WTC11 (cell line): ENCODE measurements at regions not wholly inside any gene's neighbourhood (a gene's known extent, or its start where the extent isn't known, plus 50 kb on each side); places are given as distances from the start of the nearest gene placed in this dataset.

ENCODE experiments used
- ATAC-seq: fragments of 200-7000 bp; cut with Tn5 transposase; 2 replicates; pipeline ENCODE4 v1.10.0; 2021; ENCODE audit warnings: mild to moderate bottlenecking, moderate library complexity
- CTCF ChIA-PET: fragments of 300-600 bp; sonication (Branson Sonifier 250); formaldehyde crosslinking; loops from one replicate; lab custom pipeline; 2021; ENCODE audit warnings: antibody characterized with exemption; lab: Charles Lee
- POLR2A ChIA-PET: fragments of 350-600 bp; sonication (Branson Sonifier 250); formaldehyde crosslinking; loops from one replicate; lab custom pipeline; 2021; ENCODE audit warnings: antibody characterized with exemption; lab: Charles Lee
- DNase-seq: peaks from one replicate; pipeline ENCODE4 v3.0.0; 2021; ENCODE audit warnings: low spot score
- H3K27ac Mint-ChIP-seq: 2 replicates; pipeline ENCODE4 v1.8.0; 2021; ENCODE audit warnings: mixed read lengths
- H3K27me3 Mint-ChIP-seq: 2 replicates; pipeline ENCODE4 v1.8.0; 2021; ENCODE audit warnings: low read depth, mild to moderate bottlenecking, moderate library complexity, mixed read lengths
- H3K36me3 Mint-ChIP-seq: 2 replicates; pipeline ENCODE4 v1.8.0; 2021; ENCODE audit warnings: mixed read lengths
- H3K4me1 Mint-ChIP-seq: 2 replicates; pipeline ENCODE4 v1.8.0; 2022; ENCODE audit warnings: mixed read lengths
- H3K4me3 Mint-ChIP-seq: 2 replicates; pipeline ENCODE4 v1.8.0; 2021; ENCODE audit warnings: mild to moderate bottlenecking, moderate library complexity, mixed read lengths
- H3K9me3 Mint-ChIP-seq: 2 replicates; pipeline ENCODE4 v1.8.0; 2021; ENCODE audit warnings: mixed read lengths
- ATF2 ChIP-seq: sonication (generic); formaldehyde crosslinking; IDR thresholded peaks from 2 replicates; pipeline ENCODE4 v1.8.1; 2022; ENCODE audit warnings: low read depth, missing genetic modification reagents, borderline replicate concordance
- E2F5 ChIP-seq: sonication (generic); formaldehyde crosslinking; IDR thresholded peaks from 2 replicates; pipeline ENCODE4 v1.8.1; 2022; ENCODE audit warnings: mild to moderate bottlenecking, moderate library complexity, missing genetic modification reagents
- FOXJ3 ChIP-seq: sonication (generic); formaldehyde crosslinking; IDR thresholded peaks from 2 replicates; pipeline ENCODE4 v1.9.0; 2021; ENCODE audit warnings: missing genetic modification reagents, mild to moderate bottlenecking, borderline replicate concordance
- FOXP1 ChIP-seq: sonication (generic); formaldehyde crosslinking; IDR thresholded peaks from 2 replicates; pipeline ENCODE4 v1.8.0; 2022; ENCODE audit warnings: missing genetic modification reagents, mild to moderate bottlenecking, moderate library complexity, borderline replicate concordance
- FOXP4 ChIP-seq: sonication (generic); formaldehyde crosslinking; IDR thresholded peaks from 2 replicates; pipeline ENCODE4 v1.8.0; 2022; ENCODE audit warnings: mild to moderate bottlenecking, missing genetic modification reagents
- OVOL2 ChIP-seq: fragments of 250-450 bp; sonication (Bioruptor Pico); IDR thresholded peaks from 2 replicates; pipeline ENCODE4 v1.9.0; 2021; ENCODE audit warnings: mild to moderate bottlenecking, borderline replicate concordance
- PRDM15 ChIP-seq: sonication (generic); formaldehyde crosslinking; IDR thresholded peaks from 2 replicates; pipeline ENCODE4 v1.8.0; 2022; ENCODE audit warnings: missing genetic modification reagents
- SMAD3 ChIP-seq: sonication (generic); formaldehyde crosslinking; IDR thresholded peaks from 2 replicates; pipeline ENCODE4 v1.8.0; 2022; ENCODE audit warnings: missing genetic modification reagents, mild to moderate bottlenecking, borderline replicate concordance
- SMAD4 ChIP-seq: sonication (generic); formaldehyde crosslinking; IDR thresholded peaks from 2 replicates; pipeline ENCODE4 v1.8.0; 2022; ENCODE audit warnings: mild to moderate bottlenecking, missing genetic modification reagents
- STAT6 ChIP-seq: sonication (generic); formaldehyde crosslinking; conservative IDR thresholded peaks from 2 replicates; pipeline ENCODE4 v1.8.1; 2023; ENCODE audit warnings: mild to moderate bottlenecking, low read depth, missing genetic modification reagents, moderate library complexity
- TCF7 ChIP-seq: sonication (generic); formaldehyde crosslinking; IDR thresholded peaks from 2 replicates; pipeline ENCODE4 v1.8.0; 2022; ENCODE audit warnings: mild to moderate bottlenecking, low read depth, missing genetic modification reagents, moderate library complexity
- ZNF396 ChIP-seq: fragments of 250-450 bp; sonication (Bioruptor Pico); IDR thresholded peaks from 2 replicates; pipeline ENCODE4 v1.8.0; 2021; ENCODE audit warnings: mild to moderate bottlenecking, moderate library complexity, borderline replicate concordance
- ZNF416 ChIP-seq: fragments of 250-450 bp; sonication (Bioruptor Pico); IDR thresholded peaks from 2 replicates; pipeline ENCODE4 v1.9.0; 2021; ENCODE audit warnings: mild to moderate bottlenecking, inconsistent platforms

GRCh38 chr1:80994038-80994437, 806.7 kb upstream of the ADGRL2 start (continued):
- TF ChIP-seq PRDM15 (CRISPR knock-in tag) (no peak), FOXP1 (no peak), FOXJ3 (no peak)

GRCh38 chr1:80993154-80993980, 807.4 kb upstream of the ADGRL2 start:
- no peak overlapping the region for H3K4me3 Mint-ChIP-seq
- H3K27ac Mint-ChIP-seq = no peak overlapping the region
- no peak for TF ChIP-seq ATF2 (CRISPR knock-in tag)
- no peak for TF ChIP-seq SMAD4
- no peak for TF ChIP-seq OVOL2
- no peak for TF ChIP-seq ZNF416 (CRISPR knock-in tag)
- H3K4me1 Mint-ChIP-seq = peaks cover 29% of the 10 kb centered on the region
- ChIA-PET POLR2A (no interaction called here), CTCF (no interaction called here)
- peaks cover 21% of the 10 kb centered on the region for H3K9me3 Mint-ChIP-seq
- no peak for ATAC-seq
- no peak for DNase-seq
- H3K36me3 Mint-ChIP-seq = peaks cover 11% of the 10 kb centered on the region
- H3K27me3 Mint-ChIP-seq = no peaks in the 10 kb centered on the region

DNA sequence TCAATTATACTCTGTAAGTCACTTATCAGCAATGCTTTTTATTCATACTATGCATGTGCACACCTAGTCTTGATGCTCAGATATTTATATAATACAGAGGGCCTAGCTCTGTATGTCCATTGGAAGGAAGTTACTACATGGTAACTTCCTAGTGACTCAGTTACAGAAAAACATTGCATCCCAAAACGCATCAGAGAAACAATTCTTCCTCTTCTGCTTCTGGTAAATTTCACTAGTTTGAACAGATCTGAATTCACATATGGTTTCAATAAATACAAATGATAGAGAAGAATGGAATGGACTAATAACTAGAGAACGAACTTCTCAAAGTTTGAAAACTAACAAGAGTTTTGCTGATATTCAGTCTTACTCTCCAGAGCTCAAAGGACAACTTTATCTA, 811.3 kb upstream of the ADGRL2 start:
- TF ChIP-seq TCF7 (CRISPR knock-in tag) (no peak), ZNF396 (CRISPR knock-in tag) (no peak)
- Mint-ChIP-seq H3K9me3 (no peaks in the 10 kb centered on the region), H3K4me3 (no peak overlapping the region), H3K4me1 (peaks cover 26% of the 10 kb centered on the region), H3K36me3 (no peaks in the 10 kb centered on the region), H3K27me3 (no peaks in the 10 kb centered on the region), H3K27ac (no peak overlapping the region)
- ChIA-PET POLR2A (no interaction called here), CTCF (no interaction called here)
- DNase-seq (no peak), ATAC-seq (no peak)

GRCh38 chr1:80988926-80989325, 811.8 kb upstream of the ADGRL2 start:
- Mint-ChIP-seq H3K36me3 (no peaks in the 10 kb centered on the region), H3K27me3 (no peaks in the 10 kb centered on the region), H3K4me3 (no peak overlapping the region), H3K27ac (no peak overlapping the region), H3K9me3 (no peaks in the 10 kb centered on the region), H3K4me1 (peaks cover 26% of the 10 kb centered on the region)
- DNase-seq (no peak), ATAC-seq (no peak)
- ChIA-PET POLR2A (interaction anchor here (0.5 kb wide), 1 partner anchor 425 kb away, joined by 3 read pairs; no protein-coding TSS in a partner anchor), CTCF (no interaction called here)
- TF ChIP-seq STAT6 (CRISPR knock-in tag) (no peak), FOXP4 (CRISPR knock-in tag) (no peak), SMAD3 (CRISPR knock-in tag) (no peak), E2F5 (CRISPR knock-in tag) (no peak), FOXJ3 (no peak)
